Colonic mucosa (tissue), 4 donors: ENCODE measurements at regions not wholly inside any gene's neighbourhood (a gene's known extent, or its start where the extent isn't known, plus 50 kb on each side); places are given as distances from the start of the nearest gene placed in this dataset.

Experiments
- DNase-seq: peaks from one replicate; pipeline ENCODE4 v3.0.0-alpha.2; 2020
- H3K27ac ChIP-seq: fragments of 200-600 bp; one replicate; pipeline ENCODE4 v1.8.0; 2021
- H3K27me3 ChIP-seq: fragments of 200-600 bp; one replicate; pipeline ENCODE4 v1.8.0; 2021
- H3K36me3 ChIP-seq: fragments of 200-600 bp; one replicate; pipeline ENCODE4 v1.8.0; 2021
- H3K4me1 ChIP-seq: fragments of 200-600 bp; one replicate; pipeline ENCODE4 v1.8.0; 2021; ENCODE audit warnings: mild to moderate bottlenecking
- H3K4me3 ChIP-seq: fragments of 200-600 bp; one replicate; pipeline ENCODE4 v1.8.0; 2021
- H3K9ac ChIP-seq, 2 donors: one replicate each; pipeline ENCODE4 v1.7.0; 2013; ENCODE audit warnings: control low read depth in 2 of 2, low read depth in 2 of 2, low read length in 2 of 2
- H3K9me3 ChIP-seq: fragments of 200-600 bp; one replicate; pipeline ENCODE4 v1.8.0; 2021
- intact Hi-C: fragments of 100-400 bp; cut with DNase I; formaldehyde crosslinking; loops from one replicate; pipeline ENCODE4 v1.14.1; 2022
- TF ChIP-seq, protein P1 (sequence below): fragments of 200-600 bp; IDR thresholded peaks from one replicate; pipeline ENCODE4 v1.8.0; 2022; ENCODE audit warnings: antibody characterized with exemption, mild to moderate bottlenecking
- donor health status: healthy.
- donor health status: DM: no; HTN: no; CAD: no.
- donor health status: DM: no; HTN: no; CAD: no.

DNA sequence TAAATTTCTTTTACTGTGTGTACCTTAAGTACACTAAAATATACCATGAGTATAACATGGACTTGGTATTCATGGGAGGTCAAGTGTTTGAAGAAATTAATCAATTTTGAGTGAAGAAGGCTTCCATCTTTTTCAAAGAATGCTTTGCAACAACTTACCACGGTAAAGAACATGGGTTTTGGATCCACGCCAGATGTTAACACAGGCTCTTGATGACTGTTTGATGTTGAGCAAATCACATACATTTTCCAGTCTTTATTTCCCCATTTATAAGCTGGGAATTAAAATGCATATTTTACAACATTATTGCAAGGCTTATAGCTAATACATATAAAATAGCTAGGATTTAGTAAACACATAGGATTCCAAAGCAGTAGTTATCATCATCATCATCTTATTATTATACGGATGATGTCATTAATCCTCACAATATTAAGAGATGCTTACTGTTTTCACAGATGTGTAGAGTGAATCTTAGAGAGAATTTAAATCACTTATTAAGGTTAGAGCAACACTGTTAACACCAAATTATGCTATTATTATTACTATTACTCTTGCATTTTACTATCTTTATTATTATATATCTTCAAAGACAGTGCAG, 362.0 kb downstream of the PRELID2 start:
- Histone ChIP-seq H3K9me3 (no peaks in the 10 kb centered on the region), H3K4me3 (no peak overlapping the region), H3K27ac (no peak overlapping the region), H3K27me3 (no peaks in the 10 kb centered on the region), H3K4me1 (no peaks in the 10 kb centered on the region), H3K36me3 (no peaks in the 10 kb centered on the region), H3K9ac (no peak overlapping the region)
- TF ChIP-seq, protein P1, sequence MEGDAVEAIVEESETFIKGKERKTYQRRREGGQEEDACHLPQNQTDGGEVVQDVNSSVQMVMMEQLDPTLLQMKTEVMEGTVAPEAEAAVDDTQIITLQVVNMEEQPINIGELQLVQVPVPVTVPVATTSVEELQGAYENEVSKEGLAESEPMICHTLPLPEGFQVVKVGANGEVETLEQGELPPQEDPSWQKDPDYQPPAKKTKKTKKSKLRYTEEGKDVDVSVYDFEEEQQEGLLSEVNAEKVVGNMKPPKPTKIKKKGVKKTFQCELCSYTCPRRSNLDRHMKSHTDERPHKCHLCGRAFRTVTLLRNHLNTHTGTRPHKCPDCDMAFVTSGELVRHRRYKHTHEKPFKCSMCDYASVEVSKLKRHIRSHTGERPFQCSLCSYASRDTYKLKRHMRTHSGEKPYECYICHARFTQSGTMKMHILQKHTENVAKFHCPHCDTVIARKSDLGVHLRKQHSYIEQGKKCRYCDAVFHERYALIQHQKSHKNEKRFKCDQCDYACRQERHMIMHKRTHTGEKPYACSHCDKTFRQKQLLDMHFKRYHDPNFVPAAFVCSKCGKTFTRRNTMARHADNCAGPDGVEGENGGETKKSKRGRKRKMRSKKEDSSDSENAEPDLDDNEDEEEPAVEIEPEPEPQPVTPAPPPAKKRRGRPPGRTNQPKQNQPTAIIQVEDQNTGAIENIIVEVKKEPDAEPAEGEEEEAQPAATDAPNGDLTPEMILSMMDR = no peak
- no peak for DNase-seq
- intact Hi-C loops = no loop called here

DNA sequence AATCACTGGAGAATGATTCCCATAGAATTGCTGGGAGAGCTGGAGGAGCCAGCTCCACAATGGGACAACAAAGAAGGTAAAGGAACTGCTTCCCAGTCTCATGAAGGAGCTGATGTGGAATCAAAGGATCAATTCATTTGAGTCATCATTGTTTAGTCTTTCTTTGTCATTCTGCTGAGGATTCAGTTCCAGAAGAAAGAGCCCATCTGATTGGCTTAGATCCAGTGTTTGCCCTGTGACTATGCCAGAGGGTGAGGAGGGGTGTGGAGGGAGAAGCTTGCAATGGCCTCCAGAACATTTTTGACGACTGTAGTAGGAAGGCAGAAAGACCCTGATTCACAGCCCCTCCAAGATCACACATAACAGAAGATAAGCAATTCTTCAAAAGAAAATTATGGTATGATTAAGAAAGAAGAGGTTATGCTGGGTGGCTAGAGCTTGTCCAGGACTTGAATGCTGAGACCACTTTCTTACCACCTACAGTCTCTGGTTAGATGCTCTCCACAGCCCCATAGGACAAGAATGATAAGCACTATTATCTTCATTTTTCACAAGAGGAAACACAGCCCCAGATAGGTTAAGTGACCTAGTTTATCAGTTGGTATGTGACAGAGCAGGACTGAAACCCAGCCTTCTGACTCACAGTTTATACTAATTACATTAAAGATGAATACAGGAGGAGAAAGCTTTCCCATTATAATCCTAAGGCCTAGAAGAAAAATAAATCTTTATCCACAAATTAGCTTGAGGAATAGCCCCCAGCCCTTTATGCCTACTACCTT, 363.1 kb downstream of the PRELID2 start:
- no peaks in the 10 kb centered on the region for H3K36me3 ChIP-seq
- TF ChIP-seq, protein P1 = no peak
- no peak overlapping the region for H3K27ac ChIP-seq
- DNase-seq = no peak
- no peaks in the 10 kb centered on the region for H3K27me3 ChIP-seq
- no peak overlapping the region for H3K4me3 ChIP-seq
- intact Hi-C loops = no loop called here
- H3K4me1 ChIP-seq = no peaks in the 10 kb centered on the region
- H3K9me3 ChIP-seq = no peaks in the 10 kb centered on the region
- no peak overlapping the region for H3K9ac ChIP-seq

DNA sequence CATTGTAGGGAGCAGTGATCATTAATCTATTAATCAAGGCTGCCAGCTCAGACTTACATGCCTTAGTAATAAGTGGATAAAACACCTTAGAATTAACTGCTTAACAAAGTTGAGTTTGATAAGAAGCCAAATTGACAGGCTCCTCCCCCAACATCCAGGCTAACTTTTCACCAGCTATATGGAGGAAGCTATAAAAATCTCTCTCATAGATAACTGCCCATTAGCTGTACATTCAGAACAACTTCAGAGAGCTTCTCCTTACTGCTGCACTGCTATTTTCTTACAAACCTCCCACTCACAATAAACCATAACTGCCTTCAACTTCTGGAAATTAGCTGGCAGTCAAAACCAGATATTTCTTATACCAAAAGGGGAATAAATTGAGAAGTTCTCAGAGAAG, 364.1 kb downstream of the PRELID2 start:
- DNase-seq = no peak
- Histone ChIP-seq H3K9me3 (no peaks in the 10 kb centered on the region), H3K27ac (no peak overlapping the region), H3K27me3 (no peaks in the 10 kb centered on the region), H3K9ac (no peak overlapping the region), H3K36me3 (no peaks in the 10 kb centered on the region), H3K4me3 (no peak overlapping the region), H3K4me1 (no peaks in the 10 kb centered on the region)
- intact Hi-C loops = no loop called here
- TF ChIP-seq, protein P1 = no peak

DNA sequence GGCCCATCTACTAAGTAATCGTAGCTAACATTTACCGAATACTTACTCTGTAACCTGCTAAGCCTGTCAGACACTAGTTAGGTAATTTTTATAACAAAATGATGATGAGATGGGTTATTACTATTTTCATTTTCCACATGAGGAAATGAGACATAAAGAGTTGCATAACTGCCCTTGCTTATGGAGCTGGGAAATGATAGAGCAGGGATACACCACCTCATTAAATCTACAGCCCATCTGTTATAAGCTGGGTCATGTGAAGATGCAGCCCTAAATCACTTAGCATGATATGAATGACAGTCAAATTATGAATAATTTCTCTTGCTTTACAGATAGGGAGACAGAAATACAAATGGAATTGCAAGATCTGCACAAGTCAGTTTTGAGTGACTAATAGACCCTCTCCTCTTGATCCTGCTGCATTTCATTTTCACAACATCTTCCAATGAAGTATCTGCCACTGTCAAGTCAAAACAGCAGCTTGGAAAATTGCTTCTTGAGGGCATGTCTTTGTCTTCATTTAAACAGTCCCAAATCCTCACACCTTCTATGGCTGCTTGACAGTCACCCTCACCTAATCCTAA, 364.7 kb downstream of the PRELID2 start:
- no peak overlapping the region for H3K27ac ChIP-seq
- TF ChIP-seq, protein P1 = no peak
- intact Hi-C loops = no loop called here

DNA sequence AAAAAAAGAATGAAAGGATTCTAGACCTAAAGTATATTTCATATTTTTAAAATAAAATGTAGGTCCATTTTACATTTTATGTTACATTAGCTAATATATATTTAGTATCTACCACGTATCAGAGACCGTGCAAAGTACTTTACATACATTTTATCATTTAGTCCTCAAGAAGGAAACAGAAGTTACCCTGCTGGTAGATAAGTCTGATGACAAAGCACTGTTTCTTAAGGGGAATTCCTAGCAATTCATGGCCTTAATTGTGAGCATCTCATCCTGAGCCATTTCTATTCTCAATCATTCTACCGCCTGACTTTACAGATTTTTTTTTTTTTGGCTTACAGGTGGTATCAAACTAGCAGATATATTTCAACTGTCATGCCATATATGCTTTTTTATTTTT, 367.7 kb downstream of the PRELID2 start:
- Histone ChIP-seq H3K9me3 (no peaks in the 10 kb centered on the region), H3K27ac (no peak overlapping the region), H3K36me3 (no peaks in the 10 kb centered on the region), H3K27me3 (no peaks in the 10 kb centered on the region), H3K4me1 (no peaks in the 10 kb centered on the region), H3K9ac (no peak overlapping the region), H3K4me3 (no peak overlapping the region)
- TF ChIP-seq, protein P1 = no peak
- intact Hi-C loops = no loop called here
- DNase-seq = no peak

More for the DNA sequence above, 364.7 kb downstream of the PRELID2 start:
- H3K9ac ChIP-seq = no peak overlapping the region
- no peak for DNase-seq
- H3K4me3 ChIP-seq = no peak overlapping the region
- no peaks in the 10 kb centered on the region for H3K4me1 ChIP-seq
- no peaks in the 10 kb centered on the region for H3K36me3 ChIP-seq
- no peaks in the 10 kb centered on the region for H3K9me3 ChIP-seq
- no peaks in the 10 kb centered on the region for H3K27me3 ChIP-seq
